H9 (cell line): ENCODE measurements at regions not wholly inside any gene's neighbourhood (a gene's known extent, or its start where the extent isn't known, plus 50 kb on each side); places are given as distances from the start of the nearest gene placed in this dataset.

Experiments used
- DNase-seq: peaks from one replicate; pipeline ENCODE4 v3.0.0-alpha.2; 2017
- H2AFZ ChIP-seq: one replicate; pipeline ENCODE4 v1.6.1; 2013; ENCODE audit warnings: mild to moderate bottlenecking, low read length, control low read depth, moderate library complexity
- H2AK5ac ChIP-seq: 2 replicates; pipeline ENCODE4 v1.6.1; 2013; ENCODE audit warnings: low read length, control low read depth, mixed read lengths; ENCODE audit not compliant: insufficient read length
- H2BK120ac ChIP-seq: one replicate; pipeline ENCODE4 v1.6.1; 2013; ENCODE audit warnings: low read depth, mild to moderate bottlenecking, low read length, control low read depth, inconsistent platforms; ENCODE audit not compliant: poor library complexity, severe bottlenecking
- H2BK12ac ChIP-seq: 2 replicates; pipeline ENCODE4 v1.6.1; 2013; ENCODE audit warnings: low read length, control low read depth, mixed read lengths, low read depth; ENCODE audit not compliant: insufficient read length
- H2BK15ac ChIP-seq: 2 replicates; pipeline ENCODE4 v1.6.1; 2013; ENCODE audit warnings: low read depth, low read length, control low read depth
- H2BK20ac ChIP-seq: one replicate; pipeline ENCODE4 v1.6.1; 2013; ENCODE audit warnings: low read depth, mild to moderate bottlenecking, low read length, control low read depth, inconsistent platforms; ENCODE audit not compliant: poor library complexity, severe bottlenecking
- H2BK5ac ChIP-seq: 2 replicates; pipeline ENCODE4 v1.6.1; 2013; ENCODE audit warnings: low read length, control low read depth, mixed read lengths; ENCODE audit not compliant: insufficient read length
- H3K14ac ChIP-seq: 2 replicates; pipeline ENCODE4 v1.6.1; 2013; ENCODE audit warnings: low read length, control low read depth; ENCODE audit not compliant: insufficient read depth
- H3K18ac ChIP-seq: 2 replicates; pipeline ENCODE4 v1.6.1; 2013; ENCODE audit warnings: low read depth, mild to moderate bottlenecking, mixed read lengths, low read length, control low read depth; ENCODE audit not compliant: insufficient read length
- H3K23ac ChIP-seq: 2 replicates; pipeline ENCODE4 v1.6.1; 2013; ENCODE audit warnings: low read length, control low read depth, mixed read lengths, low read depth; ENCODE audit not compliant: insufficient read length
- H3K23me2 ChIP-seq: 2 replicates; pipeline ENCODE4 v1.6.1; 2013; ENCODE audit warnings: low read depth, mild to moderate bottlenecking, mixed read lengths, low read length, control low read depth; ENCODE audit not compliant: insufficient read length, poor library complexity, severe bottlenecking
- H3K27ac ChIP-seq: 2 replicates; pipeline ENCODE4 v1.5.1; 2013; ENCODE audit warnings: low read length, control low read depth, mixed read lengths, low read depth; ENCODE audit not compliant: insufficient read length
- H3K27me3 ChIP-seq: 2 replicates; pipeline ENCODE4 v1.6.1; 2013; ENCODE audit warnings: low read length, control low read depth, inconsistent platforms; ENCODE audit not compliant: insufficient read depth
- H3K4ac ChIP-seq: 2 replicates; pipeline ENCODE4 v1.6.1; 2013; ENCODE audit warnings: low read depth, mild to moderate bottlenecking, control low read depth, inconsistent platforms, low read length, moderate library complexity
- H3K4me1 ChIP-seq: 2 replicates; pipeline ENCODE4 v1.6.1; 2013; ENCODE audit warnings: low read length, control low read depth, inconsistent platforms; ENCODE audit not compliant: insufficient read depth
- H3K4me2 ChIP-seq: 2 replicates; pipeline ENCODE4 v1.6.1; 2013; ENCODE audit warnings: low read length, control low read depth, mixed read lengths; ENCODE audit not compliant: insufficient read length, insufficient read depth
- H3K56ac ChIP-seq: 2 replicates; pipeline ENCODE4 v1.6.1; 2013; ENCODE audit warnings: low read depth, mild to moderate bottlenecking, mixed read lengths, low read length, control low read depth; ENCODE audit not compliant: insufficient read length
- H3K79me1 ChIP-seq: 2 replicates; pipeline ENCODE4 v1.6.1; 2013; ENCODE audit warnings: low read depth, mild to moderate bottlenecking, moderate library complexity, low read length, control low read depth, inconsistent platforms; ENCODE audit not compliant: insufficient read depth, poor library complexity, severe bottlenecking
- H3K79me2 ChIP-seq: 2 replicates; pipeline ENCODE4 v1.6.1; 2013; ENCODE audit warnings: low read length, control low read depth, inconsistent platforms; ENCODE audit not compliant: insufficient read depth
- H3K9ac ChIP-seq: 2 replicates; pipeline ENCODE4 v1.6.1; 2013; ENCODE audit warnings: low read length, control low read depth, mixed read lengths; ENCODE audit not compliant: insufficient read length; ENCODE audit errors: extremely low read depth
- H3K9me3 ChIP-seq: one replicate; pipeline ENCODE4 v1.6.1; 2013; ENCODE audit warnings: low read depth, low read length, inconsistent platforms; ENCODE audit not compliant: control insufficient read depth
- H3T11ph ChIP-seq: one replicate; pipeline ENCODE4 v1.6.1; 2013; ENCODE audit warnings: mild to moderate bottlenecking, low read length, control low read depth, inconsistent platforms
- H4K20me1 ChIP-seq: one replicate; pipeline ENCODE4 v1.6.1; 2013; ENCODE audit not compliant: control insufficient read depth, insufficient read length, insufficient read depth
- H4K5ac ChIP-seq: 2 replicates; pipeline ENCODE4 v1.6.1; 2013; ENCODE audit warnings: low read depth, mild to moderate bottlenecking, mixed read lengths, low read length, control low read depth; ENCODE audit not compliant: insufficient read length
- H4K8ac ChIP-seq: replicated peaks from 2 replicates; pipeline ENCODE4 v1.6.1; 2013; ENCODE audit warnings: low read length, control low read depth, mixed read lengths, low read depth; ENCODE audit not compliant: insufficient read length
- H4K91ac ChIP-seq: 2 replicates; pipeline ENCODE4 v1.6.1; 2013; ENCODE audit warnings: low read depth, mild to moderate bottlenecking, moderate library complexity, mixed read lengths, low read length, control low read depth; ENCODE audit not compliant: insufficient read length
- H3K27ac Mint-ChIP-seq, 3 experiments: 2 replicates in 2 of 3; 3 replicates in 1 of 3; pipeline ENCODE4 v1.8.0; 2020 to 2021; ENCODE audit warnings: mixed read lengths in 3 of 3, mild to moderate bottlenecking in 1 of 3, moderate library complexity in 1 of 3
- H3K27me3 Mint-ChIP-seq: 2 replicates; pipeline ENCODE4 v1.8.0; 2021; ENCODE audit warnings: low read depth, mild to moderate bottlenecking, moderate library complexity, mixed read lengths
- H3K36me3 Mint-ChIP-seq, 3 experiments: 2 replicates in 2 of 3; 3 replicates in 1 of 3; pipeline ENCODE4 v1.8.0; 2020 to 2021; ENCODE audit warnings: low read depth in 3 of 3, mixed read lengths in 3 of 3; ENCODE audit not compliant: insufficient read depth in 1 of 3
- H3K4me1 Mint-ChIP-seq, 2 experiments: 2 replicates each; pipeline ENCODE4 v1.8.0; 2020; ENCODE audit warnings: mixed read lengths in 2 of 2
- H3K4me3 Mint-ChIP-seq, 2 experiments: 2 replicates in 1 of 2; 3 replicates in 1 of 2; pipeline ENCODE4 v1.8.0; 2020 to 2021; ENCODE audit warnings: mild to moderate bottlenecking in 2 of 2, mixed read lengths in 2 of 2, moderate library complexity in 1 of 2
- H3K9me3 Mint-ChIP-seq, 2 experiments: 2 replicates in 1 of 2; 3 replicates in 1 of 2; pipeline ENCODE4 v1.8.0; 2020; ENCODE audit warnings: mild to moderate bottlenecking in 2 of 2, mixed read lengths in 2 of 2, moderate library complexity in 1 of 2
- CTCF ChIP-seq: fragments of 200-600 bp; sonication (generic); conservative IDR thresholded peaks from 3 replicates; pipeline ENCODE4 v1.8.0; 2021; ENCODE audit warnings: antibody characterized with exemption, mild to moderate bottlenecking
- WGBS: extraction: QIAGEN DNeasy Blood & Tissue Kit; methylation state at CpG from one replicate; pipeline ENCODE4 v1.1.7; 2013; ENCODE audit warnings: missing lambda C conversion rate, low lambda C conversion rate, mixed read lengths; ENCODE audit not compliant: insufficient read length; ENCODE audit errors: extremely low coverage; 5-methylcytosine and 5-hydroxymethylcytosine counted together

- Histone ChIP-seq H3K18ac (no peak overlapping the region), H3T11ph (no peak overlapping the region), H3K79me1 (no peaks in the 10 kb centered on the region), H4K20me1 (no peaks in the 10 kb centered on the region), H2BK15ac (no peak overlapping the region), H2BK20ac (no peak overlapping the region), H2AK5ac (no peak overlapping the region), H3K9me3 (peaks cover 9% of the 10 kb centered on the region), H2BK12ac (no peak overlapping the region), H3K4me2 (no peak overlapping the region), H3K23me2 (peaks cover 3% of the 10 kb centered on the region), H3K9ac (no peak overlapping the region), H3K23ac (no peak overlapping the region), H4K91ac (no peak overlapping the region), H3K27ac (no peak overlapping the region), H2BK5ac (no peak overlapping the region), H3K14ac (no peak overlapping the region), H3K27me3 (no peaks in the 10 kb centered on the region; the same call in 1 of the 2 replicates), H3K79me2 (no peaks in the 10 kb centered on the region), H3K56ac (no peak overlapping the region), H2AFZ (no peak overlapping the region), H2BK120ac (no peak overlapping the region), H3K4ac (no peak overlapping the region), H3K4me1 (no peaks in the 10 kb centered on the region), H4K8ac (no peak overlapping the region), H4K5ac (no peak overlapping the region)
- DNase-seq, result no peak
- Mint-ChIP-seq H3K4me1 (peaks cover 6 to 9% of the 10 kb centered on the region in 2 experiments; a peak in 2 of 4 replicates), H3K4me3 (no peak overlapping the region), H3K27ac (no peak overlapping the region), H3K36me3 (peaks cover 6 to 9% (median 7%) of the 10 kb centered on the region in 3 experiments; a peak in 6 of 7 replicates), H3K9me3 (peaks cover 8% of the 10 kb centered on the region in 2 experiments), H3K27me3 (no peaks in the 10 kb centered on the region)
- no CpG with 5 or more reads among the region's 5 CpGs for WGBS
- no peak for TF ChIP-seq CTCF
These were observed 321.4 kb downstream of the HAPSTR1 start for GRCh38 chr16:9412915-9413264.
